Ovary (tissue), 7 donors: ENCODE measurements at regions not wholly inside any gene's neighbourhood (a gene's known extent, or its start where the extent isn't known, plus 50 kb on each side); places are given as distances from the start of the nearest gene placed in this dataset.
"Not testable (repeated sequence)": the region's sequence is repeated elsewhere in the genome, so short reads cannot be mapped to it uniquely, and the experiment has no call there.

Experiments used
- DNase-seq, 5 donors: peaks; one replicate each; pipeline ENCODE4 v3.0.0-alpha.2; 2019 to 2020
- H3K27ac ChIP-seq, 2 donors: fragments of 200-600 bp; one replicate each; pipeline versions ENCODE4 v1.5.1 to v1.8.0; 2019 to 2022
- H3K27me3 ChIP-seq: fragments of 200-600 bp; one replicate; pipeline ENCODE4 v1.8.0; 2022
- H3K36me3 ChIP-seq: fragments of 200-600 bp; sonication (generic); one replicate; pipeline ENCODE4 v1.5.1; 2019
- H3K4me1 ChIP-seq: one replicate; pipeline ENCODE4 v1.8.1; 2013; ENCODE audit warnings: mild to moderate bottlenecking, moderate library complexity; ENCODE audit not compliant: insufficient read depth
- H3K4me3 ChIP-seq: fragments of 200-600 bp; sonication (generic); one replicate; pipeline ENCODE4 v1.5.1; 2017
- H3K9me3 ChIP-seq, 2 donors: fragments of 200-600 bp in 1 of 2; sonication (generic) in 1 of 2; one replicate each; pipeline versions ENCODE4 v1.5.1 to v1.8.1; 2013 to 2019; ENCODE audit warnings: mild to moderate bottlenecking in 1 of 2, moderate library complexity in 1 of 2
- EP300 ChIP-seq: sonication (generic); formaldehyde crosslinking; IDR thresholded peaks from one replicate; pipeline ENCODE4 v1.6.1; 2017; ENCODE audit warnings: antibody characterized with exemption
- POLR2A ChIP-seq: fragments of 450-650 bp; IDR thresholded peaks from one replicate; pipeline ENCODE4 v1.6.1; 2017; ENCODE audit warnings: antibody characterized with exemption, mild to moderate bottlenecking, moderate library complexity
- WGBS, 3 donors: extraction: QIAGEN DNeasy Blood & Tissue Kit in 1 of 3; methylation state at CpG; one replicate each; pipeline versions ENCODE4 v1.1.5 to v1.1.7; 2013 to 2017; 5-methylcytosine and 5-hydroxymethylcytosine counted together
- intact Hi-C, 4 donors: fragments of 100-400 bp; cut with DNase I; formaldehyde crosslinking; loops; one replicate each; pipeline versions ENCODE4 v1.11.0 to v1.15.1; 2022 to 2023
- TF ChIP-seq, protein P1 (sequence below), 3 donors: fragments of 450-650 bp in 2 of 3; fragments of 200-600 bp in 1 of 3; IDR thresholded peaks; one replicate each; pipeline versions ENCODE4 v1.5.1 to v1.8.0; 2016 to 2022; ENCODE audit warnings: antibody characterized with exemption in 3 of 3, mild to moderate bottlenecking in 1 of 3
- donor health status: DM: no; HTN: no; CAD: no; lungs with moderate emphysema.
- donor health status: DM: no; HTN: no; CAD: no.
- donor health status: Bipolar disorder and iron deficiency.
- donor health status: DM: no; HTN: no; CAD: no.
- donor health status: DM: yes; HTN: yes; CAD: no.

DNA sequence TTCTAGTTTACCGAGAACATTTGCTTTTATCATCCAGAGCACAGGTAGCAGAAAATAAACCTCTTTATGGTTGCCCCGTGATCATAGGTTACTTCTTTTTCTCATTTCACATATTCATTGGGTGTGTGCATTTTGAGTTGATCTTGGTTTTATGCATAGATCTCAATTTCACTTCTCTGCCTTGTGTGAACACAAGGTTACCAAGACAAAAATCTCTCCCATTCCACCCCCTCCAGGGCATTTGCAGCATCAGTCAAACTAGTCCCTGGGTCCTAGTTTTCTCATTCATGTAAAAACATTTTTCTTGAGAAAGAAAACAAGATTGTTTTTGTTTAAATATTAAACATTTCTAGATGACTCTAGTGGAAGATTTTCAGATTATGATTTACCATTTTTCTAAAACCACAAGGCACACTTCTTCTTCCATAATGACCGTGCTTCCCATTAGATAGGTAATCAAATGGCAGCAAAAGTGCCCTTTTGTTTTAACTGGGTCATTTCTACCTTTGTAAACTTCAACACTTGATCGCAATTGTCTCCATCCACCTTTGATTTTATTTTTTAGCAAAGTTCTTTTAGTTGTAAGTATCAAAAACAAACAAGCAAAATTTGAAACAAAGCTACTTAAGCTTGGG, 526.6 kb upstream of the CADM1 start:
- TF ChIP-seq POLR2A (no peak), EP300 (no peak)
- TF ChIP-seq, protein P1, sequence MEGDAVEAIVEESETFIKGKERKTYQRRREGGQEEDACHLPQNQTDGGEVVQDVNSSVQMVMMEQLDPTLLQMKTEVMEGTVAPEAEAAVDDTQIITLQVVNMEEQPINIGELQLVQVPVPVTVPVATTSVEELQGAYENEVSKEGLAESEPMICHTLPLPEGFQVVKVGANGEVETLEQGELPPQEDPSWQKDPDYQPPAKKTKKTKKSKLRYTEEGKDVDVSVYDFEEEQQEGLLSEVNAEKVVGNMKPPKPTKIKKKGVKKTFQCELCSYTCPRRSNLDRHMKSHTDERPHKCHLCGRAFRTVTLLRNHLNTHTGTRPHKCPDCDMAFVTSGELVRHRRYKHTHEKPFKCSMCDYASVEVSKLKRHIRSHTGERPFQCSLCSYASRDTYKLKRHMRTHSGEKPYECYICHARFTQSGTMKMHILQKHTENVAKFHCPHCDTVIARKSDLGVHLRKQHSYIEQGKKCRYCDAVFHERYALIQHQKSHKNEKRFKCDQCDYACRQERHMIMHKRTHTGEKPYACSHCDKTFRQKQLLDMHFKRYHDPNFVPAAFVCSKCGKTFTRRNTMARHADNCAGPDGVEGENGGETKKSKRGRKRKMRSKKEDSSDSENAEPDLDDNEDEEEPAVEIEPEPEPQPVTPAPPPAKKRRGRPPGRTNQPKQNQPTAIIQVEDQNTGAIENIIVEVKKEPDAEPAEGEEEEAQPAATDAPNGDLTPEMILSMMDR (IDR thresholded peaks at IDR 0.05) = no peak
- H3K27ac ChIP-seq = no peak overlapping the region
- 82 to 91% (median 87%) methylated on average over 4 of the region's 4 CpGs for WGBS, 3 donors
- H3K4me1 ChIP-seq = no peaks in the 10 kb centered on the region
- intact Hi-C loops = no loop called here
- H3K27me3 ChIP-seq = no peaks in the 10 kb centered on the region
- no peaks in the 10 kb centered on the region for H3K9me3 ChIP-seq
- no peaks in the 10 kb centered on the region for H3K36me3 ChIP-seq
- no peak for DNase-seq
- no peak overlapping the region for H3K4me3 ChIP-seq

DNA sequence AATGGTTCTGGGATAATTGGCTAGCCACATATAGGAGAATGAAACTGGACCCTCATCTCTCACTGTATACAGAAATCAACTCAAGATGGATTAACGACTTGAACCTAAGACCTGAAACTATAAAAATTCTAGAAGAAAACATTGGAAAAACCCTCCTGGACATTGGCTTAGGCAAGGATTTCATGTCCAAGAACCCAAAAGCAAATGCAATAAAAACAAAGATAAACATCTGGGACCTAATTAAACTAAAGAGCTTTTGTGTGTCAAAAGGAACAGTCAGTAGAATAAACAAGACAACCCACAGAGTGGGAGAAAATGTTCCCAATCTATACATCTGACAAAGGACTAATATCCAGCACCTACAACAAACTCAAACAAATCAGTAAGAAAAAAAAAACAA, 524.3 kb upstream of the CADM1 start:
- H3K4me1 ChIP-seq, intact Hi-C loops: not testable (repeated sequence)
- WGBS, 3 donors = 72 to 78% (median 76%) methylated on average over 1 of the region's 1 CpG

DNA sequence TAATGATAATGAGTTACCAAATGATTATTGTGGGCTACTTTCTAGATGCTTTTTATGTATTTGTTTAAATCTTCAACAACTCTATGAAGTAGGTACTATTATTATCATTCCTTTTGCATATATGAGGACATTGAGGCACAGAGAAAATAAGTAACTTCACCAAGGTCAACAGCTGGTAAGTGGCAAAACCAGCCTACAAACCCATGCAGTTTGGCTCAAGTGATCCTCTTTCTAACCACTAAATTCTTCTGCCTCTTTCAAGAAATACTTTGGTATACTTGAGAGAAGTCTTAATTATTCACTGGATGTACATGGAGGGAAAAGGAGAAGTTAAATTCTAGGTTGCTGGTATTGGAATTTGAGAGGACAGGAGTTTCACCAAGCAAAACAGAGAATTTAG, 495.2 kb upstream of the CADM1 start:
- no peaks in the 10 kb centered on the region for H3K9me3 ChIP-seq
- DNase-seq = no peak
- H3K4me3 ChIP-seq = no peak overlapping the region
- H3K4me1 ChIP-seq = no peaks in the 10 kb centered on the region
- no peaks in the 10 kb centered on the region for H3K36me3 ChIP-seq
- intact Hi-C loops = no loop called here
- no peak for TF ChIP-seq POLR2A
- TF ChIP-seq, protein P1 (IDR thresholded peaks at IDR 0.05) = no peak
- TF ChIP-seq EP300 = no peak
- no peak overlapping the region for H3K27ac ChIP-seq
- no peaks in the 10 kb centered on the region for H3K27me3 ChIP-seq

More for the DNA sequence above, 524.3 kb upstream of the CADM1 start:
- H3K36me3 ChIP-seq, H3K27me3 ChIP-seq, H3K9me3 ChIP-seq, H3K4me3 ChIP-seq, DNase-seq, H3K27ac ChIP-seq: not testable (repeated sequence)

DNA sequence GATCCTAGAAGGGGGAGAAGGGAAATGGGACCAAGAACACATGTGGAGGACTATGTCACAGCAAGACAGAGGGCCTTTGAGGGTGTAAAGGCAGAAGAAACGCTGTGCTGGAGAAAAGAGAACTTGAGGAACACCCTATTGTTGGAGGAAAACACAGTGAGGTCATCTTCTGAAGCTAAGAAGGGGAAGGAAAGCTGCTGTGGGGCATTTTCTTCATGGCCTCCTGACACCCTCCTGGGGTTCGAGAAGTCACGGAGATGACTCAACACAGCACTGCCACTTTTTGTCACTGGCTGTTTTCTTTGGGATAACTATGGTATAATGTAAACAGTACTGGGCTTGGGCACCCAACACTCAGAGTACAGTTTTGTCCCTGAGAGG, 492.6 kb upstream of the CADM1 start:
- no peak for DNase-seq
- intact Hi-C loops = no loop called here
- TF ChIP-seq, protein P1 (IDR thresholded peaks at IDR 0.05) = no peak
- TF ChIP-seq POLR2A = no peak
- no peaks in the 10 kb centered on the region for H3K4me1 ChIP-seq
- H3K4me3 ChIP-seq = no peak overlapping the region
- no peaks in the 10 kb centered on the region for H3K27me3 ChIP-seq
- no peaks in the 10 kb centered on the region for H3K36me3 ChIP-seq
- 77 to 87% (median 81%) methylated on average over 3 of the region's 3 CpGs for WGBS, 3 donors
- H3K27ac ChIP-seq = no peak overlapping the region
- H3K9me3 ChIP-seq = no peaks in the 10 kb centered on the region

DNA sequence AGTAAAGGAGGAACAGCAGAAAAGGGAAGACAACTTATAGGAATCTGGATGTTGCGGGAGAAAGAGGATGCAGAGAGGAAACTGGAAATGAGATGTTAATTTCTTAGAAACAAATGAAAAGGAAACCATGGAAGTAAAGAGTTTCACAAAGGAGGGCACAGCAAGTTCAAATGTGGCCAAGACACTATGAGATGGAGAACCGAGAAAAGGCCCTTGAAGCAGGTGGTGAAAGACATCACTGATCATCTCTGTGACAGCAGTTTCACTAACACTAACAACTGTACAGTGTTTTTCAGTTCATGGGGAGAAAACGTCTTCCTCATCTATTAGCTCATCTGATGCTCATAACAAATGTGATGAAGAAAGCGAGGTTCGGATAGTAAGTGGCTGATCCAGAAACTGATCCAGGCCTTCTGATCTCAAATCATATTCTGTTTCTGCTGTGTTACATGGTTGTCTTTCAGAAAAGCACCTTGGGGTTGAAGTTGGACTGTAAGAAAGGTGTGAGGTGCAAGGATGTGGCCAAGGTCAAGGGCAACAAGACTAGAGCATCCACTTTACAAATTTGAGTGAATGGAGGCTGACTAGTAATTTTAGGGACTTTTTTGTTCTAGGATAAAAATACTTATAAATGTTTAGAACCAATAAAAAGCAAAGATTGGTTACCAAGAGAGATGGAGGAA, 492.1 kb upstream of the CADM1 start:
- H3K4me1 ChIP-seq = no peaks in the 10 kb centered on the region
- H3K36me3 ChIP-seq = no peaks in the 10 kb centered on the region
- 86 to 92% (median 91%) methylated on average over 5 of the region's 5 CpGs for WGBS, 3 donors
- no peaks in the 10 kb centered on the region for H3K27me3 ChIP-seq
- TF ChIP-seq, protein P1 (IDR thresholded peaks at IDR 0.05) = no peak
- no peak for TF ChIP-seq EP300
- no peak for TF ChIP-seq POLR2A
- H3K4me3 ChIP-seq = no peak overlapping the region
- H3K9me3 ChIP-seq = no peaks in the 10 kb centered on the region
- DNase-seq = no peak
- intact Hi-C loops = no loop called here
- H3K27ac ChIP-seq = no peak overlapping the region
